ENCODE measurements at regions not wholly inside any gene's neighbourhood (a gene's known extent, or its start where the extent isn't known, plus 50 kb on each side); places are given as distances from the start of the nearest gene placed in this dataset.

DNA sequence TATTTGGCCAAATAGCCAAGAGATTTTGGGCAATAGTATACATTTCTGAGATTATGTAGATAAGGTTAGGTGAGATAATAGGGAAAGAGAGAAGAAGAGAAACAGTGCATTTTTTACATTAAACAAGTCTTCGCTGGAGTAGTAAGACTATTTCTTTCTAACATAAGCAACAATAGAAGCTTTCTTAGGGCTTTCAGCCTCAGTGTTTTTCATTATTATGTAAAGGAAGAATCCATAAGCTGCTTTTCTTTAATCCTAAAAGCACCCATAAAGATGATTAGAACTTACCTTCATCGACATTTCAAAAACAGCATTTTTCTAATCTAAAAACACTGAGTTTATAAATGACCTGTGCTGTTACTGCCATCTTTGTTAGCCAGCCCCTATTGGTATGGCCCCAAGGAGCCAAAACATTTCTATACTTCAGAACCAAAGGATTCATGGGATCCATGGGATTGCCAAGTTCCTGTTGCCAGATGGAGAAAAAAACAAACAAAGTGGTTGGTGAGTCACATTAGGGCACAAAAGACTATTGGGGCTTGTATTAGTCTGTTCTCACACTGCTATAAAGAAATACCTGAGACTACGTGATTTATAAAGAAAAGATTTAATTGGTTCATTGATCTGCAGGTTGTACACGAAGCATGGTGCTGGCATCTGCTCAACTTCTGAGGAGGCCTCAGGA lies 88.2 kb downstream of the SCG2 start:
- CTCF ChIA-PET = no interaction called here
- Histone ChIP-seq H3K27ac (no peak overlapping the region), H3K4me1 (peaks cover 13% of the 10 kb centered on the region; the same call in 2 of the 3 replicates), H3K9me3 (no peaks in the 10 kb centered on the region), H3K4me2 (no peak overlapping the region), H3K4me3 (no peak overlapping the region)
- no peak for FAIRE-seq
- ATAC-seq = no peak
- POLR2A ChIA-PET = no interaction called here
- TF ChIP-seq HOXB5 (CRISPR knock-in tag; IDR thresholded peaks at IDR 0.05) (no peak), BHLHE40 (IDR thresholded peaks at IDR 0.05; ENCODE audit: low read depth, low read length) (no peak), POLR2AphosphoS2 (conservative IDR thresholded peaks at IDR 0.05; ENCODE audit: low read length) (no peak), RFX5 (IDR thresholded peaks at IDR 0.05) (no peak), FOSL2 (IDR thresholded peaks at IDR 0.05) (no peak), FOSL2 (CRISPR knock-in tag; IDR thresholded peaks at IDR 0.05) (no peak)
- TF ChIP-seq, protein P1, sequence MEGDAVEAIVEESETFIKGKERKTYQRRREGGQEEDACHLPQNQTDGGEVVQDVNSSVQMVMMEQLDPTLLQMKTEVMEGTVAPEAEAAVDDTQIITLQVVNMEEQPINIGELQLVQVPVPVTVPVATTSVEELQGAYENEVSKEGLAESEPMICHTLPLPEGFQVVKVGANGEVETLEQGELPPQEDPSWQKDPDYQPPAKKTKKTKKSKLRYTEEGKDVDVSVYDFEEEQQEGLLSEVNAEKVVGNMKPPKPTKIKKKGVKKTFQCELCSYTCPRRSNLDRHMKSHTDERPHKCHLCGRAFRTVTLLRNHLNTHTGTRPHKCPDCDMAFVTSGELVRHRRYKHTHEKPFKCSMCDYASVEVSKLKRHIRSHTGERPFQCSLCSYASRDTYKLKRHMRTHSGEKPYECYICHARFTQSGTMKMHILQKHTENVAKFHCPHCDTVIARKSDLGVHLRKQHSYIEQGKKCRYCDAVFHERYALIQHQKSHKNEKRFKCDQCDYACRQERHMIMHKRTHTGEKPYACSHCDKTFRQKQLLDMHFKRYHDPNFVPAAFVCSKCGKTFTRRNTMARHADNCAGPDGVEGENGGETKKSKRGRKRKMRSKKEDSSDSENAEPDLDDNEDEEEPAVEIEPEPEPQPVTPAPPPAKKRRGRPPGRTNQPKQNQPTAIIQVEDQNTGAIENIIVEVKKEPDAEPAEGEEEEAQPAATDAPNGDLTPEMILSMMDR (IDR thresholded peaks at IDR 0.05) = no peak
- TF ChIP-seq, protein P2, sequence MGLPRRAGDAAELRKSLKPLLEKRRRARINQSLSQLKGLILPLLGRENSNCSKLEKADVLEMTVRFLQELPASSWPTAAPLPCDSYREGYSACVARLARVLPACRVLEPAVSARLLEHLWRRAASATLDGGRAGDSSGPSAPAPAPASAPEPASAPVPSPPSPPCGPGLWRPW (IDR thresholded peaks at IDR 0.05) = no peak
- peak in 1 of 2 experiments; percentile 13 for DNase-seq (ENCODE audit: low read depth in 1 of 2, low spot score in 1 of 2)
- 72% methylated on average over 4 of the region's 4 CpGs for WGBS (ENCODE audit: missing lambda C conversion rate)

DNA sequence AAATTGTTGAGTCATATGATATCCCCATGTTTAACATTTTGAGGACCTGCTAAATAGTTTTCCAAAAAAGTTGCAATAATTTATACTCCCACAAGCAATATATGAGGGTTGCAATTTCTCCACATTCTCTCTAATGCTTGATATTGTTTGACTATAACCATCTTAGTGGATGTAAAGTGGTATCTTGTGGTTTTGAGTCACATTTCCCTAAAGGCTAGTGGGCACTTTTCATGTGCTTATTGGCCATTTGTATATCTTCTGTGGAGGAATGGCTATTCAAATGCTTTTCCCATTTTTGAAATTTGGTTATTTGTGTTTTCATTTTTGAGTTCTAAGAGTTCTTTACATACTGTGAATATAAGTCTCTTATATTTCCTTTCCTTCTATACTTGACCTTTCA lies 82.7 kb downstream of the SCG2 start:
- Histone ChIP-seq H3K27ac (no peak overlapping the region), H3K4me1 (peaks cover 4% of the 10 kb centered on the region; the same call in 1 of the 3 replicates), H3K4me3 (no peak overlapping the region), H3K4me2 (no peak overlapping the region), H3K9me3 (no peaks in the 10 kb centered on the region)
- TF ChIP-seq KDM1A (IDR thresholded peaks at IDR 0.05; ENCODE audit: low read depth) (no peak), NFE2L2 (conservative IDR thresholded peaks at IDR 0.05; ENCODE audit: low read length) (no peak), HOXB13 (CRISPR knock-in tag; IDR thresholded peaks at IDR 0.05; ENCODE audit: low read depth) (no peak), RAD21 (conservative IDR thresholded peaks at IDR 0.05 in 1 of 2, IDR thresholded peaks at IDR 0.05 in 1 of 2) (no peak), MAFK (IDR thresholded peaks at IDR 0.05; ENCODE audit: partially characterized antibody) (no peak), BHLHE40 (IDR thresholded peaks at IDR 0.05; ENCODE audit: low read depth, low read length) (no peak), FOSB (CRISPR knock-in tag; IDR thresholded peaks at IDR 0.05) (no peak), ZFP36 (IDR thresholded peaks at IDR 0.05; ENCODE audit: borderline replicate concordance, partially characterized antibody) (no peak), FOSL2 (IDR thresholded peaks at IDR 0.05) (no peak), FOSL2 (CRISPR knock-in tag; IDR thresholded peaks at IDR 0.05) (no peak), ZSCAN20 (CRISPR knock-in tag; IDR thresholded peaks at IDR 0.05) (no peak)
- TF ChIP-seq, protein P3, sequence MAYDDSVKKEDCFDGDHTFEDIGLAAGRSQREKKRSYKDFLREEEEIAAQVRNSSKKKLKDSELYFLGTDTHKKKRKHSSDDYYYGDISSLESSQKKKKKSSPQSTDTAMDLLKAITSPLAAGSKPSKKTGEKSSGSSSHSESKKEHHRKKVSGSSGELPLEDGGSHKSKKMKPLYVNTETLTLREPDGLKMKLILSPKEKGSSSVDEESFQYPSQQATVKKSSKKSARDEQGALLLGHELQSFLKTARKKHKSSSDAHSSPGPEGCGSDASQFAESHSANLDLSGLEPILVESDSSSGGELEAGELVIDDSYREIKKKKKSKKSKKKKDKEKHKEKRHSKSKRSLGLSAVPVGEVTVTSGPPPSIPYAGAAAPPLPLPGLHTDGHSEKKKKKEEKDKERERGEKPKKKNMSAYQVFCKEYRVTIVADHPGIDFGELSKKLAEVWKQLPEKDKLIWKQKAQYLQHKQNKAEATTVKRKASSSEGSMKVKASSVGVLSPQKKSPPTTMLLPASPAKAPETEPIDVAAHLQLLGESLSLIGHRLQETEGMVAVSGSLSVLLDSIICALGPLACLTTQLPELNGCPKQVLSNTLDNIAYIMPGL (CRISPR knock-in tag; IDR thresholded peaks at IDR 0.05; ENCODE audit: borderline replicate concordance) = no peak
- ATAC-seq (no peak), FAIRE-seq (no peak), DNase-seq (ENCODE audit: low read depth in 1 of 2, low spot score in 1 of 2) (no peak)
- ChIA-PET CTCF (interaction anchor here (1.1 kb wide), 1 partner anchor 14 kb away, joined by 3 read pairs; no protein-coding TSS in a partner anchor), POLR2A (no interaction called here)

DNA sequence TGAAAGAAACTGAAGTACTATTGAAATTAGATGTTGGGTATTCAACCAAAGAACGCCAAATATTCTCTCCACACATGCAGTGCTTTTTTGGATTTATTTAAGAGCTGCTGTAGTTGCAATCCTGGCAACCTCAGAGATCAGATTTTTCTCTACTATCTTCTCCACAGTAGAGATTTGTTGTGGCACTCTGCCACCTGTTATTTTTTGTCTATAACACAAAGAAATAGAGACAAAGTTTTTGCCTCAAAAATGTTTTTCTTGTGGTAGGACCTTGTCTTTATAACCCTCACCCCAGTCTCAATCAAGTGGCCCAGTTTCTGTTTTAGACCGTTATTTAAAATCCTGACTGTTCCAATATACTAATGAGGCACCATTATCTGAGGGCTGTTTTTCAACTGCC lies 79.4 kb downstream of the SCG2 start:
- H3K4me2 ChIP-seq = no peak overlapping the region
- 84% methylated on average over 2 of the region's 2 CpGs for WGBS (ENCODE audit: missing lambda C conversion rate)
- H3K4me1 ChIP-seq = peaks cover 4% of the 10 kb centered on the region; the same call in 1 of the 3 replicates
- DNase-seq (ENCODE audit: low read depth in 1 of 2, low spot score in 1 of 2) (no peak), ATAC-seq (no peak), FAIRE-seq (no peak)
- H3K9me3 ChIP-seq = no peaks in the 10 kb centered on the region
- H3K4me3 ChIP-seq = no peak overlapping the region
- no peak overlapping the region for H3K27ac ChIP-seq
- ChIA-PET POLR2A (no interaction called here), CTCF (no interaction called here)
- TF ChIP-seq SREBF2 (IDR thresholded peaks at IDR 0.05) (no peak), EHF (CRISPR knock-in tag; IDR thresholded peaks at IDR 0.05) (no peak), MAFK (IDR thresholded peaks at IDR 0.05; ENCODE audit: partially characterized antibody) (no peak), MYC (IDR thresholded peaks at IDR 0.05; ENCODE audit: borderline replicate concordance, low read length) (no peak), NFE2L2 (conservative IDR thresholded peaks at IDR 0.05; ENCODE audit: low read length) (no peak), KDM1A (IDR thresholded peaks at IDR 0.05; ENCODE audit: low read depth) (no peak), CHD2 (IDR thresholded peaks at IDR 0.05; ENCODE audit: low read length, partially characterized antibody) (no peak), RNF2 (IDR thresholded peaks at IDR 0.05; ENCODE audit: borderline replicate concordance, low read depth) (no peak), RARB (CRISPR knock-in tag; IDR thresholded peaks at IDR 0.05) (no peak), HOXB5 (CRISPR knock-in tag; IDR thresholded peaks at IDR 0.05) (no peak), PHF8 (IDR thresholded peaks at IDR 0.05; ENCODE audit: borderline replicate concordance, low read depth) (no peak), FOSB (CRISPR knock-in tag; IDR thresholded peaks at IDR 0.05) (no peak), SMC3 (IDR thresholded peaks at IDR 0.05) (no peak)
- TF ChIP-seq, protein P4, sequence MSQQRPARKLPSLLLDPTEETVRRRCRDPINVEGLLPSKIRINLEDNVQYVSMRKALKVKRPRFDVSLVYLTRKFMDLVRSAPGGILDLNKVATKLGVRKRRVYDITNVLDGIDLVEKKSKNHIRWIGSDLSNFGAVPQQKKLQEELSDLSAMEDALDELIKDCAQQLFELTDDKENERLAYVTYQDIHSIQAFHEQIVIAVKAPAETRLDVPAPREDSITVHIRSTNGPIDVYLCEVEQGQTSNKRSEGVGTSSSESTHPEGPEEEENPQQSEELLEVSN (IDR thresholded peaks at IDR 0.05; ENCODE audit: borderline replicate concordance, low read depth) = no peak
- TF ChIP-seq, protein P5, sequence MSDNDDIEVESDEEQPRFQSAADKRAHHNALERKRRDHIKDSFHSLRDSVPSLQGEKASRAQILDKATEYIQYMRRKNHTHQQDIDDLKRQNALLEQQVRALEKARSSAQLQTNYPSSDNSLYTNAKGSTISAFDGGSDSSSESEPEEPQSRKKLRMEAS (IDR thresholded peaks at IDR 0.05) = no peak
- TF ChIP-seq, protein P1 (IDR thresholded peaks at IDR 0.05) = no peak

Data from A549 (cell line).